ENCODE measurements at regions not wholly inside any gene's neighbourhood (a gene's known extent, or its start where the extent isn't known, plus 50 kb on each side); places are given as distances from the start of the nearest gene placed in this dataset.

GRCh38 chr19:31881988-31882387 lies 463.4 kb upstream of the ZNF507 start:
- WGBS (ENCODE audit: low lambda C conversion rate): 52% methylated on average over 6 of the region's 7 CpGs
- Histone ChIP-seq H3K36me3 (replicated peaks in 1 of 2; ENCODE audit: control insufficient read depth in 1 of 2, insufficient read depth in 2 of 2, low read length in 1 of 2) (no peaks in the 10 kb centered on the region), H3K4me1 (ENCODE audit: control insufficient read depth in 1 of 2, insufficient read depth in 2 of 2, low read depth in 1 of 2, low read length in 1 of 2) (no peaks in the 10 kb centered on the region), H3K4me2 (no peak overlapping the region), H3K9me3 (no peaks in the 10 kb centered on the region), H3K9ac (no peak overlapping the region), H3K27me3 (ENCODE audit: insufficient read depth) (no peaks in the 10 kb centered on the region), H2AFZ (ENCODE audit: low read depth) (no peak overlapping the region), H4K20me1 (ENCODE audit: insufficient read depth) (no peaks in the 10 kb centered on the region), H3K79me2 (ENCODE audit: insufficient read depth) (no peaks in the 10 kb centered on the region), H3K9me2 (no peaks in the 10 kb centered on the region), H3K27ac (ENCODE audit: low read depth in 2 of 2, low read length in 1 of 2) (no peak overlapping the region), H3F3A (replicated peaks; ENCODE audit: insufficient read depth) (no peaks in the 10 kb centered on the region), H3K4me3 (ENCODE audit: low read depth in 2 of 2, low read length in 1 of 2) (no peak overlapping the region)
- TF ChIP-seq ZBTB33 (IDR thresholded peaks at IDR 0.05; ENCODE audit: borderline replicate concordance, low read depth) (no peak), TCF12 (IDR thresholded peaks at IDR 0.05) (no peak), NRF1 (IDR thresholded peaks at IDR 0.05; ENCODE audit: low read depth, low read length) (no peak), GABPA (IDR thresholded peaks at IDR 0.05; ENCODE audit: low read depth) (no peak), CHD2 (IDR thresholded peaks at IDR 0.05; ENCODE audit: low read length, partially characterized antibody) (no peak), EP300 (IDR thresholded peaks at IDR 0.05; ENCODE audit: borderline replicate concordance in 1 of 2, low read depth in 1 of 2, low read length in 1 of 2) (no peak), SIN3A (IDR thresholded peaks at IDR 0.05; ENCODE audit: borderline replicate concordance, low read depth, low read length) (no peak), RCOR1 (IDR thresholded peaks at IDR 0.05; ENCODE audit: low read length) (no peak), USF2 (IDR thresholded peaks at IDR 0.05; ENCODE audit: borderline replicate concordance, low read depth, low read length) (no peak), GATA2 (CRISPR knock-in tag; IDR thresholded peaks at IDR 0.05) (no peak), REST (IDR thresholded peaks at IDR 0.05; ENCODE audit: low read depth, low read length) (no peak), RXRA (IDR thresholded peaks at IDR 0.05; ENCODE audit: borderline replicate concordance, low read depth) (no peak), IRF3 (IDR thresholded peaks at IDR 0.05; ENCODE audit: low read depth, low read length) (no peak), MXI1 (IDR thresholded peaks at IDR 0.05; ENCODE audit: low read depth, low read length) (no peak), FOSL2 (IDR thresholded peaks at IDR 0.05; ENCODE audit: borderline replicate concordance, low read depth) (no peak), TAF1 (IDR thresholded peaks at IDR 0.05; ENCODE audit: borderline replicate concordance, low read depth, low read length) (no peak), MAX (IDR thresholded peaks at IDR 0.05; ENCODE audit: low read depth) (no peak)
- ChIA-PET CTCF (interaction anchor here (1.4 kb wide), 1 partner anchor 23 kb away, joined by 3 read pairs; no protein-coding TSS in a partner anchor), POLR2A (no interaction called here)
- no peak for DNase-seq

Measured in SK-N-SH (cell line).